Astrocyte (in vitro differentiated cells and primary cell): ENCODE measurements at regions not wholly inside any gene's neighbourhood (a gene's known extent, or its start where the extent isn't known, plus 50 kb on each side); places are given as distances from the start of the nearest gene placed in this dataset.

Source experiments
- EZH2 ChIP-seq: IDR thresholded peaks from 2 replicates; pipeline ENCODE4 v1.6.1; 2012; ENCODE audit warnings: mild to moderate bottlenecking, low read length, inconsistent platforms; ENCODE audit not compliant: insufficient read depth
- TF ChIP-seq, protein P1 (sequence below): IDR thresholded peaks from 2 replicates; pipeline ENCODE4 v1.5.1; 2011; ENCODE audit warnings: low read depth, mild to moderate bottlenecking, inconsistent platforms, low read length, moderate library complexity; ENCODE audit not compliant: insufficient read depth

DNA sequence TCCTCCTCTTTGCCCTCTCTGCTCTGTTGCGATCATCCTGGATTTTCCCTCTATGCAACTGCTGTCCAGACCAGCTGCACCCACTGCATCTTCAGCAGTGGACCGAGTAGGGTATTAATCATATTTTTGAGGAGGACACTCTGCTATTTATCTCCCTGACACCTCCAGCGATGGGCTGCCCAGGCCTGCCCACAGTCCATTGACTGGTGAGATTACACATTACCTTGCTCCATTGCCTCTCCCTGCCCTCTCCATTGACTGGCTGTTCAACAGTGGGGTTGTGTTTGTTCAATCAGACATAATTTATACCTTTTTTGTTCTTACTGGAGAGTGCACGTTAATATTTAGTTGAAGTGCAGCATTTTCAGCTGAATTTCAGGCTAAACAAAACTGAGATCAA, 559.3 kb upstream of the ARRDC4 start:
- TF ChIP-seq, protein P1, sequence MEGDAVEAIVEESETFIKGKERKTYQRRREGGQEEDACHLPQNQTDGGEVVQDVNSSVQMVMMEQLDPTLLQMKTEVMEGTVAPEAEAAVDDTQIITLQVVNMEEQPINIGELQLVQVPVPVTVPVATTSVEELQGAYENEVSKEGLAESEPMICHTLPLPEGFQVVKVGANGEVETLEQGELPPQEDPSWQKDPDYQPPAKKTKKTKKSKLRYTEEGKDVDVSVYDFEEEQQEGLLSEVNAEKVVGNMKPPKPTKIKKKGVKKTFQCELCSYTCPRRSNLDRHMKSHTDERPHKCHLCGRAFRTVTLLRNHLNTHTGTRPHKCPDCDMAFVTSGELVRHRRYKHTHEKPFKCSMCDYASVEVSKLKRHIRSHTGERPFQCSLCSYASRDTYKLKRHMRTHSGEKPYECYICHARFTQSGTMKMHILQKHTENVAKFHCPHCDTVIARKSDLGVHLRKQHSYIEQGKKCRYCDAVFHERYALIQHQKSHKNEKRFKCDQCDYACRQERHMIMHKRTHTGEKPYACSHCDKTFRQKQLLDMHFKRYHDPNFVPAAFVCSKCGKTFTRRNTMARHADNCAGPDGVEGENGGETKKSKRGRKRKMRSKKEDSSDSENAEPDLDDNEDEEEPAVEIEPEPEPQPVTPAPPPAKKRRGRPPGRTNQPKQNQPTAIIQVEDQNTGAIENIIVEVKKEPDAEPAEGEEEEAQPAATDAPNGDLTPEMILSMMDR, result no peak
- TF ChIP-seq EZH2, result no peak
